ENCODE measurements at regions not wholly inside any gene's neighbourhood (a gene's known extent, or its start where the extent isn't known, plus 50 kb on each side); places are given as distances from the start of the nearest gene placed in this dataset.

DNA sequence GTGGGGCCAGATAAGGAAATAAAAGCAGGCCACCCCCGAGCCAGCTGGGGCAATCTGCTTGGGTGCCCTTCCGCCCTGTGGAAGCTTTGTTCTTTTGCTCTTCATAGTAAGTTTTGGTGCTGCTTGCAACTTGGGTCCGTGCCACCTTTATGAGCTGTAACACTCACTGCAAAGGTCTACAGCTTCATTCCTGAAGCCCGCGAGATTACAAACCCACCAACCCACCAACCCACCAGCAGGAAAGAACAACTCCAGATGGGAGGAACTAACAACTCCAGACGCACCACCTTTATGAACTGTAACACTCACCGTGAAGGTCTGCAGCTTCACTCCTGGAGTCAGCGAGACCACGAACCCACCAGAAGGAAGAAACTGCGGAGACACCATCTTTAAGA is 84.2 kb upstream of the ARRDC4 start:
- DNase-seq (ENCODE audit: low read depth in 2 of 2) = no peak

DNA sequence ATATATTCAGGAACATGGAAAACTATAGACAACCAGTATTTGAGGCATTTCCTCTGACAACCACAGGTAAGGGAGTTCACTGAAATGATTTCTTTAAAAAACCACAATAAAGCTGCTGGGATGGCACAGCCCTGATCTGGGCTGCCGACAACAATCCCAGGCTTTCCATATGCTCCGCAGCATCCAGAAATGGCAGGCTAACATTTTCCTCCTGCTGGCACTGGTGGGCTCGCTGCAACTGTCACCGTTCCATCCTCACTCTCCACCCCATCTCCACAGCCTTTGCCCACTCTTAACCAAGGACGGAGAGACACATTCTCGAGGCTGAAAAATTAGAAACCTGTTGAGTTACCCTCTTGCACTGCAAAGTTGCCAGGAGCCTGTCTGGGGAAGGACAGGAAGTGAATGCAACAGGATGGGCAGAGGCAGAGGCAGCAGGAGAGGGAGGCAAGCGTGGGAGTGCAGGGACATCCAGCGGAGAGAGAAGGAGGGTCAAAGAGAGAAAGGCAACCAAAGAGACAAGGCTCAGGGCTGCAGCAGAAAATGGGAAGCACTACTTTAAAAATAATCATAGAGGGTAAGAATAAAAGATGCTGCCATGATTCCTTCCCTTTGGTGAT is 79.0 kb upstream of the ARRDC4 start:
- DNase-seq (ENCODE audit: low read depth in 2 of 2) = no peak

DNA sequence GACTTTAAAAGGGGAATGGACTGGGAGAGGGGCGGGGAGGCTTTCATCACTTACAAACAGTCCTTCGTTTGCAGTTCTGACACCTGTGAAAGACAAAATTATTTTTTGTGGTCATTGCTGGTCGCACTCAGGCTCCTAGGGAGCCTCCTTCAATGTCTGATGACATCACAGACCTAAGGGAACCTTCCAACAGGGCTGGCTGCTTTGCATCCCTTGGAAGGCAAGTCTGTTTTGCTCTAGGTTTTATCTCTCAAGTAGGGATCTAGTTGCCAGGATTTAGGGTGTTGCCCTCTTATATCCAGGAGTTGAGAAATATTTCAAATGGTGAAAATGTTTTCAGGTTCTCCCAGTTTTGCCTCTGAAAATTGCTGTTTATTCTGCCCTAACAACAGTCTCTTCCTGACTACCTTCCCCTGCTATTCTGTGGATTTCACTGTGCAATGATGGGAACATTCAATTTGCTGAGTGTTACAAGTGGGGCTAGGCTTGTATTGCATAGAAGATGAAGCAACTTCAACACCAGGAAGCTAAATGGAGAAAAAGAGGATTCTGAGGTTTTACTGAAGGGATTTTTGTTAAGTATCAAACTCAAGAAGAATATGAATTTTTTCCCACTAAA is 75.9 kb upstream of the ARRDC4 start:
- no peak for DNase-seq (ENCODE audit: low read depth in 2 of 2)

DNA sequence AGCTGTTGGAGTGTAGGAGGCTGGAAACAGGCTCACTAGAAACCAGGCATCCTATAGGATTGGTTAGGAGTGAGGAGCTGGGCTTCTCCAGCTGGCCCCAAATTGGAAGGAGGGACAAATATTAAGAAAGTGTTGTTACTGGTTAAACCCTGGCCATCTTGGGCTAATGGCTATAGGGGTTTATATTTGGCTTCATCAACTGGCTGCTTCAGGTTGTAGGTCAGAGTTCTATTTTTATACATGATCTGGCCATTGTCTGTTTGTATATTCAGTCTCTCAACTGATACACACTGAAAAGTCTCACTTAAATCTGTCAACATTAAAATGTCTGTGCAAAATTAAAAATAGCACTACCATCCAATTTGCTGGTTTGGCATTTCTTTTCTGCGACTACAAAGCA is 70.2 kb upstream of the ARRDC4 start:
- no peak for DNase-seq (ENCODE audit: low read depth in 2 of 2)

DNA sequence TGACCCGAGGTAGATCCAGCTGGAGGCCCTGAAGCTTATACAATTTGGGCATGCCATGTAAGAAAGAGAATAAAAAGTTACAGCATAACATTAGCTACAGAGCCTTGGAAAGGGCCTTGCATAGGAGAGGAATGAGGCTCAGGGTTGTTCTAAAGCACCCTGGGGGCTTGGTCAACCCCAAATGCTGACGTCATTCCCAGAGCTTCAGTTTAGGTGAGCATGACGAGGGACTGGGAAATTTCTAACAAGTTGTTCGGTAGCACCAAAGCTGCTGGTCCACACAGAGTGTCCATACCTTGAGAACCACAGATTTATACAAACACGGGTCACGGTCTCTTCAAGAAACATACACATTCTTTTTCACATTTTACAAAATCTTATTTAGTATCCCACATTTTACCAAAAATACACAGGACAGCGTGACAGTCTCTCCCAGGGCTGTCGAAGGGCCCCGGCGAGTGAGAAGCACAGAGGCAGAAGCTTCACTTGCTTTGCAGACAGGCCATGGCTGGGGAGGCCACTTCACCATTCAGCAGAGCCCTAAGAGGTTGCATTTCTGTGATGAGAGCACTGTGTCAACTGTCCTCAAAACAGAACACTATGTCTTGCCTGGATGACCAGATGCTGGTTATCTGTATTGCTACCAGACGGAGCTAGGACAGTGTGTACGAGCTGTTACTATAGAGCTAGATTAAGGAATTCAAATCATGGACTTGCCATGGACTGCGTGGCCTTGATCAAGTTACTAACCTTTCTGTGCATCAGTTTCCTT is 68.2 kb upstream of the ARRDC4 start:
- no peak for DNase-seq (ENCODE audit: low read depth in 2 of 2)

DNA sequence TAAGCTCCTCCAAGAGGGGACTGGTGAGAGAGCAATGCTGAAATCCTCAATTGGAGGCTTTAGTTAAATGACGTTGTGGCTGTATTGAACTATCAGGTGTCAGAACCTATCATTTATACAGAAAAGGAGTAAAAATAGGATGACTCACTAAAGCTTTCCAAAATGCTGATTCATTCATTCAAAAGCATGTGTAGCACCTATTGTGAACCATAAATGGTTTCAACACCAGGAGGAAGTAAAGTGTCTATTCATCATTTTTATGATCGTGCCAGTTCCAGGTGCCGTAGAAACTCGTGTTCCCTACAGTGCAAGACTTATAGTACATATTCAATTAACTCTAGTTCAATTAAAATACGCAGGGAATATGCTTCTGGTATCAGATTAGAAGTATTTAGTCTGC is 66.5 kb upstream of the ARRDC4 start:
- DNase-seq (ENCODE audit: low read depth in 2 of 2) = no peak

DNA sequence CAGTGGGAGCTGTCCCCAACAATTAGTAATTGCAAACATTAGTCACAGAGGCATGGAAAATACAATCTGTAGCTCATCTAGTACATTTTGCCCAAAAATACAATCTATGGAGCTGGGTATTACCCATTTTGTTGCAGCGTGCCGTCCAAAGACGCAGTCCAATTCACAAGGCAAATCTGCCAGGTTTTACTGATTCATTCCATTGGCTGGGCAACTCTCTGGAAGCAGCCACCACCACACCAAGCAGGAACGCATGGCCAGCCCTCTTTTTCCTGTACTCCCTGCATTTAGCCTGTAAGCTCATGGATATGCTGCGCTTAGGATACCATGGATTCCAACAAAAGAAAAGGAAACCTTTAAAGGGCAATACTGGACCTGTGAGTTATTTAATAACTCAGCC is 60.5 kb upstream of the ARRDC4 start:
- DNase-seq (ENCODE audit: low read depth in 2 of 2) = no peak

DNA sequence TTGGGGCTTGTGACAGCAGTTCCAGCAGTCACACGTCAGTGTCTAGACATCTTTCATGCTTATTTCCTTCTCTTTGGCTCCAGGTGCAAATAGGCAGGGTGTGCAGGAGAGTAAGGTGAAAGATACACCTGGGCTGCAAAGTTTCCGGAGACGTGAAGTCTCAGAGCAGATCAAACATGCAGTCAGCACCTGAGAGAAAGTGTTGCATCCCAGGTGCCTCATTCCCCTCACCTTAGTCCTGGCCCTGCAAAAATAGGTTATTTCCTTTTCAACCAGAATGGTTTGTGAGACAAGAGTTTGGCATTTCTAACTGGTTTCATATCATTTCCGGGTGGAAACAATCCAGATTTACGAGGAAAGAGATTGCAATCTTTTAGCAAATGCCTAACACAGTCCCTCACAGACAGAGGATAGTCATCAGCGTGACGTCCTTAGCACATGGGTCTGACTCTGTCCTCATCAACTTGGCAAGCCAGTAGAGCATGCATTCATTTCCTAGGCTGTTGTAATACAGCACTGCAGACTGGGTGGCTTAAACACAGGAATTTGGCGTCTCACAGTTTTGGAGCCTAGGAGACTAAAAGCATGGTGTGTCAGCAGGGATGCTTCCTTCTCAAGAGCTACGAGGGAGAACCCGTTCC is 58.2 kb upstream of the ARRDC4 start:
- DNase-seq (ENCODE audit: low read depth in 2 of 2) = no peak

DNA sequence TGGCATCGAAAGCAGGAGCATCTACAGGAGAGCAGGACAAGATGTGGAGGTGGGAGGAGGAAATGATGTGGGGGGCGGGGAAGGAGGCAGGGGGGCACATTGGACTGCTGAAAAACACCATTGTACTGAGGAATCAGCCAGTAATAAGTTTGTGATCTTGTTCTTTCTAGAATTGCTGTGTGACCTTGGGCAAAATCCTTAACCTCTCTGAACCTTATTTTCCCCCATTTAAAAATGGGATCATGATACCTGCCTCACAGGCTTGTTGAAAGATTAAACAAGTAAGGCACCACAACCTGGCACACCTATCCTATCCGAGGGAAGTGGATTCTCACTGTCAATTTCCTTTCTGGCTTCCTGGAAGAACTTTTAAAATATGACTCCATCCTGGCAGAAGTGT is 56.9 kb upstream of the ARRDC4 start:
- no peak for DNase-seq (ENCODE audit: low read depth in 2 of 2)

DNA sequence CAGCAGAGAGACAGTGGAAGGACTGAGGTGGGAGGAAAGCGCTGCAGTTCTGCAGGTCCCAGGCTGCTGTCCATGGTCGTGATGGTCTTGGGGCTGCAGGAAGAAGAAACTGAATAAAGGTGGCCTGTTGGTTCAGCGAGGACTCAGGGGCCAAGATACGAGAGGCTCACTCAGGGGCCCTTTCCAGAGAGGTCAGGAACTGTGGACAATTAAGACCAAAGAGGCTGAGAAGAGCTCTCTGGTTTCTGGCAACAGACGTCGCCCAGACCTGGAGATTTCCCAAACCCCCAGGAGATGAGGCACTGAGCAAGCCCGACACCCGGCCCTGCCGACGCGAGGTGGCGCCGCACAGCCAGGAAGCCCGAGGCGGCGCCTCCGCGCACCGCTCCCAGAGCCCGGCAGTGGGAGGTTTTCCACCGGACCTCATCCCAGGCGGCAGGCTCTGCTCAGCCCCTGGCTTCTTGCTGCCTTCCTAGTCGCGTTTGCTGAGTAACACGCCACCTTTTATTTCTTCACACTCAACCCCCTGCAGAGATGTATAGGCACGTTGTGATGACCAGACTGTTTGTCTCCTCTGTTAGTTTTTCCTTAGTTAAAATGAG is 56.4 kb upstream of the ARRDC4 start:
- DNase-seq (ENCODE audit: low read depth in 2 of 2) = peak in 1 of 2 donors; percentile 7

DNA sequence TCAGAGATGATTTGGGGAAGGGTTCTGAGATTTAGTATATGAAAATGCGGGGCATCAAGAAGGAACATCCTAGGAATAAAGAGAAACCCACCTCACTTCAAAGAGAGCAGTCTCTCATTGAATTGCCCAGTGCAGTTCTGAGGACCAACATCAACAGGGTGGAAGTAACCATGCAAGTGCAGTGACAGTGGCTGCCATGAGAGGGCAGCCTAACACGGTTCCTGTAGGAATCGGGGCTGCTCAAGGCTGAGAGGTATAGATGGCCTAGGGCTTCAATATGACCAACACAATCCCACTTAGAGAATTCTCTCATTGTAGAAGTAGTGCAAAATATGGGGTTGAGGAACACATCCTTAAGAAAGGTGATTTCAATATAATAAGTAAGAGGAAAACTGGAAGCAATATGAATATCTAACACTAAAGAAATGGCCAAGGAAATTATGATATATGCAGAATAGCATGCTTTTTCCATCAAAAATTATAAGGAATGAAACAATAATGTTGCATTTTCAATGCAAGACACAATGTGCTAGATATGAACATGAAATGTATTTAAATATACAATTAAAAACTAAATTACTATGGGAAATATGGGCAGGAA is 51.1 kb upstream of the ARRDC4 start:
- peak; percentile 11 to 26 for DNase-seq (ENCODE audit: low read depth in 2 of 2)
